LNCAP (cell line): ENCODE measurements at regions not wholly inside any gene's neighbourhood (a gene's known extent, or its start where the extent isn't known, plus 50 kb on each side); places are given as distances from the start of the nearest gene placed in this dataset.

Experiments
- TF ChIP-seq, protein P1 (sequence below): fragments of 450-650 bp; IDR thresholded peaks from 2 replicates; pipeline ENCODE4 v1.5.1; 2017; ENCODE audit warnings: mild to moderate bottlenecking

GRCh38 chr1:116819081-116819480, 64.9 kb downstream of the CD2 start:
- TF ChIP-seq, protein P1, sequence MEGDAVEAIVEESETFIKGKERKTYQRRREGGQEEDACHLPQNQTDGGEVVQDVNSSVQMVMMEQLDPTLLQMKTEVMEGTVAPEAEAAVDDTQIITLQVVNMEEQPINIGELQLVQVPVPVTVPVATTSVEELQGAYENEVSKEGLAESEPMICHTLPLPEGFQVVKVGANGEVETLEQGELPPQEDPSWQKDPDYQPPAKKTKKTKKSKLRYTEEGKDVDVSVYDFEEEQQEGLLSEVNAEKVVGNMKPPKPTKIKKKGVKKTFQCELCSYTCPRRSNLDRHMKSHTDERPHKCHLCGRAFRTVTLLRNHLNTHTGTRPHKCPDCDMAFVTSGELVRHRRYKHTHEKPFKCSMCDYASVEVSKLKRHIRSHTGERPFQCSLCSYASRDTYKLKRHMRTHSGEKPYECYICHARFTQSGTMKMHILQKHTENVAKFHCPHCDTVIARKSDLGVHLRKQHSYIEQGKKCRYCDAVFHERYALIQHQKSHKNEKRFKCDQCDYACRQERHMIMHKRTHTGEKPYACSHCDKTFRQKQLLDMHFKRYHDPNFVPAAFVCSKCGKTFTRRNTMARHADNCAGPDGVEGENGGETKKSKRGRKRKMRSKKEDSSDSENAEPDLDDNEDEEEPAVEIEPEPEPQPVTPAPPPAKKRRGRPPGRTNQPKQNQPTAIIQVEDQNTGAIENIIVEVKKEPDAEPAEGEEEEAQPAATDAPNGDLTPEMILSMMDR: no peak

DNA sequence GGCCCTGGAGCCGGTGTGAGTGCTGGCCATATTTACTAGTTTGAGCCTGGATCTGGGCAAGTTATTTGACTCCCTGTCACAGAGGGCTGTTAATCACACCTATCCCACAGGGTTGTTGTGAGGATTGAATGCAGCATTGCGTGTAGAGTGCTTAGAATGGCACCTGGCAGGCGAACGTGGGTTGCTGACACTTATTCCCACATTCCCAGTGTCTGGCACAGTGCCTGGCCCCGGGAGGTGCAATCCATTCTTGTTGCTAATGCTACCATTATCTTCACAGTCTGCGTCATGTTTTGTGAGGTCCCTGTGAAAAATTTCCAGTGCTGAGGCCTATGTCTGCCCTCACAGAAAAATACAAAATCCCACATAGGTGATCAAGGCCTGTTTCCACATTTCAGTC, 66.1 kb downstream of the CD2 start:
- TF ChIP-seq, protein P1: no peak

DNA sequence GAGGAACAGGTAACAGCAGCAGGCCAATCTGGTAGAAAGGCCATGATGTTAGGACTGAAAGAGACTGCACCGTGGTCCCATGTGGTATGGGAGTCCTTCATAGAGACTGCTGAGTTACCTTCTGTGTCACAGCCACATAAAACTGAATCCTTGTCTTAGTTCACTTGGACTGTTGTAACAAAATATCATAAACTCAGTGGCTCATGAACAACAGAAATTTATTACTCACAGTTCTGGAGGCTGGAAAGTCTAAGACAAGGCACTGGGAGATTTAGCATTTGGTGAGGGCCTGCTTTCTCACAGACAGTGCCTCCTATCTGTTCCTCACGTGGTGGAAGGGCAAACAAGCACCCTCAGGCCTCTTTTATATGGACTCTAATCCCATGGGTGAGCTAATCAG, 67.5 kb downstream of the CD2 start:
- TF ChIP-seq, protein P1: no peak

DNA sequence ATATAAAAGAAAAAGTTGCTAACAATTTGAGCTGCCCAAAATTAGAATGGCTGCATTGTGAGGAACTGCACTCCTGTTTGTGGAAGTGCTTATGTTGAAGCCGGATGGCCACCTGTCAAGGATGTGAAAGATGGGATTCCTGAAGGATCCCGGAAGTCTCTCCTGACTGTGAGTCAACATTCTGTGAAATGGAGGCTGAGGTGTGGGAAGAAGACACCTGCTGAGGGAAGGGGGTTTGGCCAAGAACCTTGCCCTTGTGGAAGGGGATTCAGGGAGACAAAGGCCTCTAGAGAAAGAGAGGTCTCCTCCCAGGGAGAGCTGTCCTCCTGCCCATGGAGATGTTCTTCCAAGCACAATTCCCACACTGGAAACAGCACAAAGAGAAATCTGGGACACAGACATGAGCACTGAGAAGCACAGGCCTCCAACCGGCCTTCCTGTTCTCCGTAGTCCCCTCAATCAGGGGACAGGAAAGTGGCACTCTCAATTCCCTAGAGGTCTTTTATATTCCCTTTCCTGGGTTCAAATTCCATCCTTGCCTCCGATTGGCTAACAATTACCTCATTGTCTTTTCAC, 70.5 kb downstream of the CD2 start:
- TF ChIP-seq, protein P1: no peak

GRCh38 chr1:116825207-116825719, 71.0 kb downstream of the CD2 start:
- TF ChIP-seq, protein P1: no peak

GRCh38 chr1:116825720-116826438, 71.6 kb downstream of the CD2 start:
- TF ChIP-seq, protein P1: 0 out of 2 replicates have a peak, but pooled peaks have one; percentile 20

- TF ChIP-seq, protein P1: no peak
Measured at GRCh38 chr1:116826818-116827606, 72.8 kb downstream of the CD2 start.
